Epithelial cell of esophagus (primary cell): ENCODE measurements at regions not wholly inside any gene's neighbourhood (a gene's known extent, or its start where the extent isn't known, plus 50 kb on each side); places are given as distances from the start of the nearest gene placed in this dataset.

Experiments
- DNase-seq: peaks from one replicate; pipeline ENCODE4 v3.0.0; 2010; ENCODE audit warnings: low read depth
- H3K4me3 ChIP-seq: 2 replicates; pipeline ENCODE4 v1.5.1; 2011; ENCODE audit warnings: mild to moderate bottlenecking, low read length, control low read depth
- CTCF ChIP-seq: IDR thresholded peaks from 2 replicates; pipeline ENCODE4 v1.5.1; 2011; ENCODE audit warnings: low read depth, mild to moderate bottlenecking, low read length, control low read depth, inconsistent platforms; ENCODE audit not compliant: insufficient read depth; ENCODE audit errors: missing control alignments

- TF ChIP-seq CTCF = no peak
- H3K4me3 ChIP-seq = no peak overlapping the region
- DNase-seq = no peak
These were observed 205.3 kb upstream of the DACH1 start for GRCh38 chr13:72072261-72072660.

- no peak for DNase-seq
- no peak for TF ChIP-seq CTCF
- no peak overlapping the region for H3K4me3 ChIP-seq
These were observed 204.7 kb upstream of the DACH1 start for GRCh38 chr13:72071713-72072112.

- H3K4me3 ChIP-seq = no peak overlapping the region
- DNase-seq = peak; percentile 77
- no peak for TF ChIP-seq CTCF
These were observed 195.6 kb upstream of the DACH1 start for GRCh38 chr13:72062566-72062965.

- TF ChIP-seq CTCF = no peak
- DNase-seq = no peak
- no peak overlapping the region for H3K4me3 ChIP-seq
These were observed 194.6 kb upstream of the DACH1 start for GRCh38 chr13:72061613-72062012.

GRCh38 chr13:72050251-72050650 is 183.2 kb upstream of the DACH1 start:
- H3K4me3 ChIP-seq = no peak overlapping the region
- no peak for DNase-seq
- TF ChIP-seq CTCF = no peak

- TF ChIP-seq CTCF = no peak
- DNase-seq = no peak
These were observed 176.4 kb upstream of the DACH1 start for GRCh38 chr13:72043366-72043765.

GRCh38 chr13:72041165-72041564 is 174.2 kb upstream of the DACH1 start:
- no peak overlapping the region for H3K4me3 ChIP-seq
- no peak for DNase-seq
- no peak for TF ChIP-seq CTCF

More at GRCh38 chr13:72043366-72043765, 176.4 kb upstream of the DACH1 start:
- no peak overlapping the region for H3K4me3 ChIP-seq
